WTC11 (cell line): ENCODE measurements at regions not wholly inside any gene's neighbourhood (a gene's known extent, or its start where the extent isn't known, plus 50 kb on each side); places are given as distances from the start of the nearest gene placed in this dataset.

ENCODE experiments used
- ATAC-seq: fragments of 200-7000 bp; cut with Tn5 transposase; 2 replicates; pipeline ENCODE4 v1.10.0; 2021; ENCODE audit warnings: mild to moderate bottlenecking, moderate library complexity
- CTCF ChIA-PET: fragments of 300-600 bp; sonication (Branson Sonifier 250); formaldehyde crosslinking; loops from one replicate; lab custom pipeline; 2021; ENCODE audit warnings: antibody characterized with exemption; lab: Charles Lee
- POLR2A ChIA-PET: fragments of 350-600 bp; sonication (Branson Sonifier 250); formaldehyde crosslinking; loops from one replicate; lab custom pipeline; 2021; ENCODE audit warnings: antibody characterized with exemption; lab: Charles Lee
- DNase-seq: peaks from one replicate; pipeline ENCODE4 v3.0.0; 2021; ENCODE audit warnings: low spot score
- H3K27ac Mint-ChIP-seq: 2 replicates; pipeline ENCODE4 v1.8.0; 2021; ENCODE audit warnings: mixed read lengths
- H3K27me3 Mint-ChIP-seq: 2 replicates; pipeline ENCODE4 v1.8.0; 2021; ENCODE audit warnings: low read depth, mild to moderate bottlenecking, moderate library complexity, mixed read lengths
- H3K36me3 Mint-ChIP-seq: 2 replicates; pipeline ENCODE4 v1.8.0; 2021; ENCODE audit warnings: mixed read lengths
- H3K4me1 Mint-ChIP-seq: 2 replicates; pipeline ENCODE4 v1.8.0; 2022; ENCODE audit warnings: mixed read lengths
- H3K4me3 Mint-ChIP-seq: 2 replicates; pipeline ENCODE4 v1.8.0; 2021; ENCODE audit warnings: mild to moderate bottlenecking, moderate library complexity, mixed read lengths
- H3K9me3 Mint-ChIP-seq: 2 replicates; pipeline ENCODE4 v1.8.0; 2021; ENCODE audit warnings: mixed read lengths
- AR ChIP-seq: fragments of 250-450 bp; sonication (Bioruptor Pico); IDR thresholded peaks from 2 replicates; pipeline ENCODE4 v1.9.0; 2021; ENCODE audit warnings: mild to moderate bottlenecking
- ATF2 ChIP-seq: sonication (generic); formaldehyde crosslinking; IDR thresholded peaks from 2 replicates; pipeline ENCODE4 v1.8.1; 2022; ENCODE audit warnings: low read depth, missing genetic modification reagents, borderline replicate concordance
- IRF1 ChIP-seq: sonication (generic); formaldehyde crosslinking; IDR thresholded peaks from 2 replicates; pipeline ENCODE4 v1.8.0; 2023; ENCODE audit warnings: missing genetic modification reagents
- MXD4 ChIP-seq: fragments of 250-450 bp; sonication (Bioruptor Pico); IDR thresholded peaks from 2 replicates; pipeline ENCODE4 v1.8.0; 2021; ENCODE audit warnings: mild to moderate bottlenecking, moderate library complexity, borderline replicate concordance
- SMAD3 ChIP-seq: sonication (generic); formaldehyde crosslinking; IDR thresholded peaks from 2 replicates; pipeline ENCODE4 v1.8.0; 2022; ENCODE audit warnings: missing genetic modification reagents, mild to moderate bottlenecking, borderline replicate concordance
- STAT6 ChIP-seq: sonication (generic); formaldehyde crosslinking; conservative IDR thresholded peaks from 2 replicates; pipeline ENCODE4 v1.8.1; 2023; ENCODE audit warnings: mild to moderate bottlenecking, low read depth, missing genetic modification reagents, moderate library complexity
- ZMAT4 ChIP-seq: fragments of 250-450 bp; sonication (Bioruptor Pico); IDR thresholded peaks from 2 replicates; pipeline ENCODE4 v1.9.0; 2021; ENCODE audit warnings: mild to moderate bottlenecking
- ZNF532 ChIP-seq: fragments of 250-450 bp; sonication (Bioruptor Pico); IDR thresholded peaks from 2 replicates; pipeline ENCODE4 v1.9.0; 2021; ENCODE audit warnings: mild to moderate bottlenecking, borderline replicate concordance

GRCh38 chr2:16195681-16196070, 255.3 kb downstream of the MYCN start:
- ChIA-PET CTCF (no interaction called here), POLR2A (no interaction called here)
- DNase-seq (no peak), ATAC-seq (no peak)
- H3K27me3 Mint-ChIP-seq = no peaks in the 10 kb centered on the region
- H3K4me1 Mint-ChIP-seq = peaks cover 8% of the 10 kb centered on the region
- H3K27ac Mint-ChIP-seq = no peak overlapping the region
- TF ChIP-seq ZMAT4 (CRISPR knock-in tag) = no peak
- TF ChIP-seq SMAD3 (CRISPR knock-in tag) = no peak
- no peak for TF ChIP-seq ZNF532 (CRISPR knock-in tag)
- no peak for TF ChIP-seq STAT6 (CRISPR knock-in tag)
- TF ChIP-seq IRF1 = no peak
- no peak for TF ChIP-seq AR (CRISPR knock-in tag)
- H3K9me3 Mint-ChIP-seq = 0 out of 2 replicates have a peak, but pooled peaks cover 6% of the 10 kb centered on the region
- H3K36me3 Mint-ChIP-seq = no peaks in the 10 kb centered on the region
- no peak overlapping the region for H3K4me3 Mint-ChIP-seq

GRCh38 chr2:16194931-16195680, 254.8 kb downstream of the MYCN start:
- Mint-ChIP-seq H3K27ac (no peak overlapping the region), H3K27me3 (no peaks in the 10 kb centered on the region), H3K4me3 (no peak overlapping the region), H3K9me3 (0 out of 2 replicates have a peak, but pooled peaks cover 6% of the 10 kb centered on the region), H3K36me3 (no peaks in the 10 kb centered on the region), H3K4me1 (peaks cover 8% of the 10 kb centered on the region)
- ChIA-PET POLR2A (no interaction called here), CTCF (no interaction called here)
- DNase-seq (no peak), ATAC-seq (no peak)
- no peak for TF ChIP-seq MXD4 (CRISPR knock-in tag)
- TF ChIP-seq ATF2 = no peak
